Thymus (tissue), 11 donors: ENCODE measurements at regions not wholly inside any gene's neighbourhood (a gene's known extent, or its start where the extent isn't known, plus 50 kb on each side); places are given as distances from the start of the nearest gene placed in this dataset.

Experiments
- DNase-seq, 9 donors: peaks; one replicate each; pipeline ENCODE4 v3.0.0-alpha.2; 2013; ENCODE audit warnings: low spot score in 9 of 9, low read depth in 6 of 9, missing footprints in 1 of 9
- H3K27ac ChIP-seq, 2 donors: one replicate each; pipeline ENCODE4 v1.5.1; 2013; ENCODE audit warnings: control low read depth in 1 of 2, low read depth in 1 of 2, low read length in 1 of 2, mild to moderate bottlenecking in 1 of 2, moderate library complexity in 1 of 2
- H3K27me3 ChIP-seq, 2 donors: one replicate each; pipeline ENCODE4 v1.5.1; 2013; ENCODE audit warnings: low read length in 1 of 2; ENCODE audit not compliant: control insufficient read depth in 2 of 2, insufficient read depth in 1 of 2
- H3K36me3 ChIP-seq, 2 donors: one replicate each; pipeline ENCODE4 v1.5.1; 2013; ENCODE audit warnings: low read length in 1 of 2, mild to moderate bottlenecking in 1 of 2, moderate library complexity in 1 of 2; ENCODE audit not compliant: control insufficient read depth in 2 of 2, insufficient read depth in 2 of 2
- H3K4me1 ChIP-seq, 2 donors: one replicate each; pipeline ENCODE4 v1.5.1; 2013; ENCODE audit warnings: low read length in 2 of 2; ENCODE audit not compliant: control insufficient read depth in 2 of 2, insufficient read depth in 2 of 2
- H3K4me3 ChIP-seq, 2 donors: one replicate each; pipeline ENCODE4 v1.5.1; 2013; ENCODE audit warnings: low read length in 2 of 2, control low read depth in 1 of 2, mild to moderate bottlenecking in 1 of 2
- H3K9me3 ChIP-seq, 2 donors: one replicate each; pipeline ENCODE4 v1.5.1; 2013; ENCODE audit warnings: low read length in 1 of 2, mild to moderate bottlenecking in 1 of 2; ENCODE audit not compliant: control insufficient read depth in 2 of 2, insufficient read depth in 1 of 2
- WGBS: extraction: QIAGEN DNeasy Blood & Tissue Kit; methylation state at CpG from one replicate; pipeline ENCODE4 v1.1.7; 2013; 5-methylcytosine and 5-hydroxymethylcytosine counted together
- donor health status: healthy.

DNA sequence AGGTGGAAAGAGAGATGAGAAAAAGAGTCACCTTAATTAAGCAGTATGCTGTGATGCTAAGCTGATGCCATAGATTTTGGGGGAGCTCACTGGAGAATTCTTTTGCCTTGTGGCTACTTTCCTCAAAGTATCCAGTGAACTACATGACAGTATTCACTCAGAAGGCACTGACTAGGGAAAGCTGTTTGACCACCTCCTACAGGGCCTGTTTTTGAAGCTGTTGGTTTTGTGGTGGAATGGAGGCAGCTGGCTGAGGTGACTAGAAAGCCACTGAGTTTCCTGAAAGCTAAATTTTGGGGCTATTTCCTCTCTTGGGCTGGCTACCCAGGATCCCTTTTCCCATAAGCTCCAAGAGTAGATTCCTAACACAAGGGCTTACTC lies 124.8 kb upstream of the EOLA2 start:
- Histone ChIP-seq H3K27ac (no peak overlapping the region), H3K9me3 (no peaks in the 10 kb centered on the region), H3K36me3 (no peaks in the 10 kb centered on the region), H3K27me3 (no peaks in the 10 kb centered on the region), H3K4me3 (no peak overlapping the region), H3K4me1 (no peaks in the 10 kb centered on the region)
- DNase-seq: no peak

DNA sequence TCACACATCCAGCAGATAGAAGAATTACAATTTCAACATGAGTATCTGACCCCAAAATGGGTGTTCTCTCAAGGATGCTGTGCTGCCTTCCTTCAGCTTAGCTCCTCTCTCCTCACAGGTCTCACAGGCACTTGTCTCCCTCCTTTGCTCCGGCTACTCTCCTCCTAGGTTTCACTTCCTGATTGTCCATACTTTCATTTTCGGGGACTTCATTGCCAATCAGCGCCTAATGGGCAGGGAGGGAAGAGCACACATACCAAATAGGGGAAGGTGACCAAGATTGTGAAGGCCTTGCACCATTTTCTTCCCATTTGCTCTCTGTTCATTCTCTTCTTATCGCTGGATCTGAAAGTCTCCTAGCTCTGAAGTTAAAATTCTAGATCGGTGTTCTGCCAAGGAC lies 125.4 kb upstream of the EOLA2 start:
- Histone ChIP-seq H3K27me3 (no peaks in the 10 kb centered on the region), H3K9me3 (no peaks in the 10 kb centered on the region), H3K36me3 (no peaks in the 10 kb centered on the region), H3K27ac (no peak overlapping the region), H3K4me1 (no peaks in the 10 kb centered on the region), H3K4me3 (no peak overlapping the region)
- no peak for DNase-seq
- 96% methylated on average over 5 of the region's 5 CpGs for WGBS

DNA sequence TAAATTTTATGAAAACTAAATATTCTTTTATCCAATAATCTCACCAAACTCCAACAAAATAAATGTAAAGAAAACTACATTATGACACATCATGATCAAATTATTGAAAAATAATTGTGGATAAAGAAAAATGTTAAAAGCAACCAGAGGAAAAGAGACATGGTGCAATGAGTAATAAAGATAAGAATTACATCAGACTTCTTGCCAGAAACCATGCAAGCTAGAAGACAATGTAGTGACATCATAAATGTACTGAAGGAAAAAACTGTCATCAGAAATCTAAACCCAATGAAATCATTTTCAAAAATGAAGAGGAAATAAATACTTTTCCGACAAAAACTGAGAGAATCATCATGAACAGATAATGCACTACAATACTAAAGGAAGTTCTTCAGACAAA lies 135.9 kb upstream of the EOLA2 start:
- Histone ChIP-seq H3K27ac (no peak overlapping the region), H3K9me3 (no peaks in the 10 kb centered on the region), H3K4me1 (no peaks in the 10 kb centered on the region), H3K27me3 (no peaks in the 10 kb centered on the region), H3K4me3 (no peak overlapping the region), H3K36me3 (no peaks in the 10 kb centered on the region)
- 95% methylated on average over 1 of the region's 1 CpG for WGBS
- no peak for DNase-seq

DNA sequence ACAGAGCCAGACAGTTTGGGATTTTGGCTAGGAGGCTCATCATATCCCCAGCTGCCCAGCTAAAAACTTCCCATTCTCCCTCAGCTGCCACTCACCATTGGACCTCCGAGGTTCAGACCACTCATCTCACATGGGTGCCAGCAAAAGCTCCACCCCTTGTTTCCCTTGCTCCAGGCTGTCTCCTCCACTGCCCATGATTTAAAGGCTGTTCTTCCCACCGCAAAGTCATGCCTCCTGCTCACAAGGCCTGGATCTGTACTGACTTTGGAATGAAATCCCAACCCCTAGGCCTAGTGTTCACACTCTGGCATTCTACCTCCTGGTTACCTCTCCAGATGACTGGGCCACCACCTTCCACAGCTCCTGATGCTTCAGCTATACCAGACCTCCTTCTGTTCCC lies 142.2 kb upstream of the EOLA2 start:
- Histone ChIP-seq H3K27ac (no peak overlapping the region), H3K27me3 (no peaks in the 10 kb centered on the region), H3K36me3 (no peaks in the 10 kb centered on the region), H3K4me3 (no peak overlapping the region), H3K4me1 (no peaks in the 10 kb centered on the region), H3K9me3 (no peaks in the 10 kb centered on the region)
- whole genome bisulfite sequencing: 91% methylated on average over 2 of the region's 2 CpGs
- no peak for DNase-seq

DNA sequence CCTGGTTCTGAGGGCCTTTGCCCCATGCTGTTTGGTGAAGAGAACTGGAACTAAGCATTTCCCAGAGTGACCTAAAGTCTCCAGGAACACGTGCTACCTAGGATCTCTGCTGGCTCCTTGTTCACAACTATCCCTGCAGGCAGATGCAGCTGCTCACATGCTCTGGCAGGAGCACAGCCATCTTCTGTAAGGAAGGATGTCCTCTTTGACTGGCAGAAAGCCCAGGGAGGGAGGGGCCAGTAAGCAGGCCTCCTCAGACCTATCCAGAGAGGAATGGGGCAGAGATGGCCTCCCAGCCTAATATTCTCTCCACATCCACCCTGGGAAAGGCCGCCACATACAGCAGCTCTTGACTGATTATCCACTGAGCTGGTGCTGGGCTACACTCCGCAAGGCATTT lies 142.8 kb upstream of the EOLA2 start:
- Histone ChIP-seq H3K9me3 (no peaks in the 10 kb centered on the region), H3K36me3 (no peaks in the 10 kb centered on the region), H3K4me3 (no peak overlapping the region), H3K27ac (no peak overlapping the region), H3K27me3 (no peaks in the 10 kb centered on the region), H3K4me1 (no peaks in the 10 kb centered on the region)
- DNase-seq: no peak
- WGBS: 95% methylated on average over 3 of the region's 3 CpGs

DNA sequence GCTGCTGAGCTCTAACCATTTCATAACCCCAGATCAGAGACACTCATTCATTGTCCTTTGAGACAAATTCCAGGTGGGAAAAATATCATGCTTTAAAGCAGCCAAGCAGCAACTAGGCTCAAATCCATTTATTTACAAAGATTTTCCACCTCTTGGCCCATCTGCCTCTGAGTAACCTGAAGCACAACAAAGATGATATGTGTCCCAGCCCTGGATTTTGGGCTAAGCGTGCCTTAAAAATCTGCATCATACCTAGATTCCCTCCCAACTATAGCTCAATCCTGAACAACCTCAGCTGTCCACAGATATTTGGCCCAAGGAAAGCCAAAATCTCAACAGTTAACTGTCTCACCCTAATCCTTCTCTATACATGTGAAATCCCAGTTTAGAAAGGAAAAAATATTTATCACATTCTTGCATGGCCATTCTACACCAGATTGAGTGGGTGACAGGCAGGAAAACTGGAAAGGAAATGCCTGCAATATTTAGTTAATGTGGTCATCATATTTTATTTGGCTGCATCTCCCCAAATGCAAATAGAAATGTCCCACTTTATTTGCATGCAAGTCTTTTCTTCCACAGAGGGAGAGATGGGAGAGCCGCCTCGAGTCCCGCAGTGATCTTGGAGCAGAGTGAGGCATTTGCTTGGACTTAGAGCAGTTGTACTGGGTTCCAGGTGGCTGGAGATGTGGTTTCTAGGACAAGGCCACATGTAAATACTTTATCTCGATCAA lies 146.4 kb upstream of the EOLA2 start:
- WGBS: 96% methylated on average over 5 of the region's 5 CpGs
- H3K27me3 ChIP-seq: no peaks in the 10 kb centered on the region
- H3K9me3 ChIP-seq: no peaks in the 10 kb centered on the region
- no peaks in the 10 kb centered on the region for H3K4me1 ChIP-seq
- H3K27ac ChIP-seq: no peak overlapping the region
- H3K4me3 ChIP-seq: no peak overlapping the region
- no peaks in the 10 kb centered on the region for H3K36me3 ChIP-seq
- no peak for DNase-seq

DNA sequence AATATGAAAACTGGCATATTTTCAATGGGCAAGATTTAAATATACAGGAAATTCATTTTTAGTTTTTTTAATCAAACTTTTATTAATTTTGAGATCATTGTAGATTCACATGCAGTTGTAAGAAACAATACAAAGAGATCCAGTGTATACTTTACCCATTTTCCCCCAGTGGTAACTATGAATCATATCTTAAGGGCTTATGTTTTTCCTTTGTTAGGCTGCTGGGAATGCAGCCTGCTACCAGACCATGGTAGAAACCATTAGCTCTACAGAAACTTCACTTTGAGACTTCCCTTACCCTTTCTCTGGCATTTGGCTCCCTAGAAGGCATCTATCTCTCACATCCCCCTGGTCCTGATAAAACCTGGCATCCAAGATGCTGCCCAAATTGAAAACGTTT lies 147.6 kb upstream of the EOLA2 start:
- no peaks in the 10 kb centered on the region for H3K9me3 ChIP-seq
- no peaks in the 10 kb centered on the region for H3K4me1 ChIP-seq
- no peak overlapping the region for H3K27ac ChIP-seq
- no peaks in the 10 kb centered on the region for H3K27me3 ChIP-seq
- H3K36me3 ChIP-seq: no peaks in the 10 kb centered on the region
- H3K4me3 ChIP-seq: no peak overlapping the region
- no peak for DNase-seq
- 96% methylated on average over 1 of the region's 1 CpG for whole genome bisulfite sequencing

DNA sequence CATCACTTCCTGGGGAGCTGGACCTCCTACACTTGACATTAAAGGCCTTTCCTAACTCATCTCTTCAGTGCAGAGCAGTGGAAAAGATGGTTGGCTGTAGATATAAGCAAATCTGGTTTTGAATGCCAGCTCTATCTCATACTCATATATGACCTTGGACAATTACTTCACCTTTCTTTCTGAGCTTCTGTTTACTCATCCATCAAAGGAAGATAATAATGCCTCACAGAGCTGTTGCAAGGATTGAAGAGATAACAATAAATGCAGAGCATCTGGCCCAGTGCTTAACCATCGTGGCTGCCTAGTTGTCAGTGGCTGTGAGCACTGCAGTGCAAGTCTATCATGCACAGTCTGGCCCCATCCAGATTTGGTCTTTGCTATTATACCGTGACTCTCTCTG lies 148.1 kb upstream of the EOLA2 start:
- Histone ChIP-seq H3K36me3 (no peaks in the 10 kb centered on the region), H3K27me3 (no peaks in the 10 kb centered on the region), H3K4me3 (no peak overlapping the region), H3K27ac (no peak overlapping the region), H3K9me3 (no peaks in the 10 kb centered on the region), H3K4me1 (no peaks in the 10 kb centered on the region)
- DNase-seq: no peak
- 95% methylated on average over 2 of the region's 2 CpGs for WGBS

DNA sequence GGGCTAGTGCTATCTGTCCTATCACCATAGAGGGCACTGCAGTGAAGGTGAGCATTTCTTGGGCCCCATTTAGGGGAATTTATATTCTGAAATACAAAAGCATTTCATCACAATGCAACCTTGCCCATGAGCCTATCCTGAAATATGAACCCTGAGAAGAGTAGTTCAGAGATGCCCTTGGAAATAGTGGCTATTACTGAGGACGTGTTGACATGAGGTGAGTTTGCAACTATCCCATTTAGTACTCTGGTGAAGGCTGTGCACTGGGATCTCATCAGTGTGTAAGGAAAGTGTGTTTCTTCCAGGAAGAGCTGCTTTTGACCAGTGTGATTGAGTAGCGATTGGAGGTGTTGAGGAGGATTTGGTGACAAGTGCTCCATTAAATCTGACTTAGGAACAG lies 149.3 kb upstream of the EOLA2 start:
- Histone ChIP-seq H3K27ac (no peak overlapping the region), H3K4me1 (no peaks in the 10 kb centered on the region), H3K4me3 (no peak overlapping the region), H3K27me3 (no peaks in the 10 kb centered on the region), H3K9me3 (no peaks in the 10 kb centered on the region), H3K36me3 (no peaks in the 10 kb centered on the region)
- WGBS: 94% methylated on average over 2 of the region's 2 CpGs
- no peak for DNase-seq

DNA sequence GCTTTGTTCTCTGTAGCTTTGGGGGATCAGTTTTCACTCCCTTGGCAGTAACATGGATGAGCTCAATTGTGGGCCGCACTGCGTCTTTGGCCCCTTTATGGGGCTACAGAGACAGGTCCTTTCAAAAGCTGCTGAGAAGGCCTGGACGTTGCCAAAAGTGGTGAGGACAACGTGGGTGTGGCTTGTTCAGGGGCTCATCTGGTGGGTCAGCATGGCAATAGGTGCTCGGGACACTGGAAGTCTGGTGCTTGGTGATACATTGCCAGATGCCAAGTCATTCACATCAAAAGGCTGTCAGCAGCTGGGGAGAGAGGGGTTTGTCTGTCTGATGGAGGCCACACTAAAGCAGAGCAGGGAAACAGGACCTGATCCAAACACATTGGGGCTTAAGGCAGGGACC lies 149.8 kb upstream of the EOLA2 start:
- Histone ChIP-seq H3K27ac (no peak overlapping the region), H3K4me1 (no peaks in the 10 kb centered on the region), H3K4me3 (no peak overlapping the region), H3K36me3 (no peaks in the 10 kb centered on the region), H3K9me3 (no peaks in the 10 kb centered on the region), H3K27me3 (no peaks in the 10 kb centered on the region)
- no peak for DNase-seq
- 94% methylated on average over 5 of the region's 5 CpGs for WGBS
